ENCODE measurements at regions not wholly inside any gene's neighbourhood (a gene's known extent, or its start where the extent isn't known, plus 50 kb on each side); places are given as distances from the start of the nearest gene placed in this dataset.
"Not testable (repeated sequence)": the region's sequence is repeated elsewhere in the genome, so short reads cannot be mapped to it uniquely, and the experiment has no call there.

GRCh38 chr19:21668072-21668773, 99.2 kb downstream of the ZNF100 start:
- in situ Hi-C loops (cut with MboI; ENCODE audit: low sequenced_read_pairs), result not testable (repeated sequence)

More at GRCh38 chr19:21668072-21668773, 99.2 kb downstream of the ZNF100 start:
- intact Hi-C loops (cut with micrococcal nuclease); ATAC-seq (ENCODE audit: low read depth); H3K9me1 ChIP-seq (ENCODE audit: insufficient read depth, low read length); H2BK20ac ChIP-seq (ENCODE audit: low read depth, low read length); H3K79me1 ChIP-seq (ENCODE audit: low read depth in 1 of 2, low read length in 2 of 2); H3K27me3 ChIP-seq (ENCODE audit: control insufficient read depth, insufficient read depth, low read length); H2BK120ac ChIP-seq (ENCODE audit: low read depth, low read length); H3K18ac ChIP-seq (ENCODE audit: low read depth, low read length); H2BK5ac ChIP-seq (ENCODE audit: low read depth, low read length, poor library complexity, severe bottlenecking); H3K9me3 ChIP-seq (ENCODE audit: control insufficient read depth, insufficient read depth, low read length); H3K23ac ChIP-seq (ENCODE audit: low read depth, low read length); H3K56ac ChIP-seq (ENCODE audit: extremely low read depth, insufficient read depth, low read length); H4K91ac ChIP-seq (ENCODE audit: insufficient read depth, low read depth, low read length); CTCF ChIA-PET; H3K9ac ChIP-seq (ENCODE audit: low read depth, low read length); H3K4me1 ChIP-seq (ENCODE audit: control insufficient read depth, insufficient read depth, low read length); H3K4ac ChIP-seq (ENCODE audit: low read depth, low read length); DNase-seq; H3K4me2 ChIP-seq (ENCODE audit: low read depth, low read length); H2AFZ ChIP-seq (replicated peaks; ENCODE audit: low read length, poor library complexity); H2AK5ac ChIP-seq (ENCODE audit: low read depth, low read length); H2BK15ac ChIP-seq (ENCODE audit: low read depth, low read length); H3K36me3 ChIP-seq (ENCODE audit: control insufficient read depth, insufficient read depth, low read length); H4K5ac ChIP-seq (ENCODE audit: low read depth, low read length); H3K4me3 ChIP-seq (ENCODE audit: insufficient read depth, low read depth, low read length); H3K27ac ChIP-seq (ENCODE audit: insufficient read depth, low read length); POLR2A ChIA-PET (ENCODE audit: unreplicated experiment); H4K20me1 ChIP-seq (ENCODE audit: insufficient read depth, low read length); H3K14ac ChIP-seq (replicated peaks; ENCODE audit: low read depth, low read length); H2AK9ac ChIP-seq (replicated peaks; ENCODE audit: low read depth, low read length, poor library complexity); H4K8ac ChIP-seq (ENCODE audit: low read depth in 2 of 2, low read length in 2 of 2); dilution Hi-C loops (cut with HindIII; ENCODE audit: low sequenced_read_pairs, unreplicated experiment); BruUV-seq (replicated peaks): not testable (repeated sequence)
- WGBS, 2 experiments (ENCODE audit: extremely low coverage in 2 of 2, insufficient read length in 1 of 2), result no CpG with 5 or more reads among the region's 3 CpGs

Measured in IMR-90 (cell line).